ENCODE measurements at regions not wholly inside any gene's neighbourhood (a gene's known extent, or its start where the extent isn't known, plus 50 kb on each side); places are given as distances from the start of the nearest gene placed in this dataset.
"Not testable (repeated sequence)": the region's sequence is repeated elsewhere in the genome, so short reads cannot be mapped to it uniquely, and the experiment has no call there.

GRCh38 chr11:109512680-109513079, 90.7 kb downstream of the C11orf87 start:
- H3K27ac Mint-ChIP-seq, result no peak overlapping the region
- H3K9me3 Mint-ChIP-seq, result no peaks in the 10 kb centered on the region
- TF ChIP-seq CTCF (IDR thresholded peaks at IDR 0.05; ENCODE audit: unreplicated experiment), result no peak
- no peak overlapping the region for H3K4me3 Mint-ChIP-seq
- H3K36me3 Mint-ChIP-seq, result no peaks in the 10 kb centered on the region
- no peaks in the 10 kb centered on the region for H3K27me3 Mint-ChIP-seq (ENCODE audit: low read depth)
- H3K4me1 Mint-ChIP-seq, result peaks cover 15% of the 10 kb centered on the region
- DNase-seq (ENCODE audit: low spot score in 2 of 2, unreplicated experiment in 2 of 2), result no peak

DNA sequence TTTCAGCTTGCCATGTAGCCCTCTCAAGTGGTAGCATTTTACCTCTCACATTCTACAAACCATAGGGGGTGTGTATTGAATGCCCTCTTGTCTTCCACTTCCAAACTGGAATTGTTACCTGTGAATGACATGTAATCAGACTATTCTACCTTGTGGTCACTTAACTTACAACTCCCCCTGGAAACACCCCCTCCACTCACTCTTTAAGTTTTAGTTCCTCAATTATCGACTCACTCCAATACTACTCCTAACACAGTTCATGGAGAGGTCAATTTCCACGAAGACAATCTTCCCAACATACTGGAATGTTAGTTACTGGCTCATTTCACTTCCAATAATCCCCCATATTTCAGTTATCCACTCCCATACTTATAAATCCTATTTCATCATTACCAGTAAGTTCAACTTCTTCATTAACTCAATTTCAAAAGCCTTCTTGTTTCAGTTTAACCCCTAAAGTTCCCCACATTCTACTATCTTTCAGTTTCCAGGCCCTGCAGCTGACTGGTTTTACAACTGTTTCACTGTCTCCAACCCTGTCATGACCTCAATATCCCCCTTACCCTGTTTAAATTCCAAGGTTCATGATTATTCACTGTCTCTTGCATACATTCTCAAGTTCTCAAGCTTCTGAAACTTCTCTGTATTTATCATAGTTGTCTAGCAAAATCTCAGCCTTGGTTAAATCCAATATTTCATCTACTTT, 92.5 kb downstream of the C11orf87 start:
- H3K9me3 Mint-ChIP-seq, result no peaks in the 10 kb centered on the region
- TF ChIP-seq CTCF (IDR thresholded peaks at IDR 0.05; ENCODE audit: unreplicated experiment), result no peak
- H3K4me1 Mint-ChIP-seq, result peaks cover 13% of the 10 kb centered on the region
- no peak overlapping the region for H3K27ac Mint-ChIP-seq
- H3K27me3 Mint-ChIP-seq (ENCODE audit: low read depth), result no peaks in the 10 kb centered on the region
- H3K36me3 Mint-ChIP-seq, result no peaks in the 10 kb centered on the region
- no peak for DNase-seq (ENCODE audit: low spot score in 2 of 2, unreplicated experiment in 2 of 2)
- no peak overlapping the region for H3K4me3 Mint-ChIP-seq

DNA sequence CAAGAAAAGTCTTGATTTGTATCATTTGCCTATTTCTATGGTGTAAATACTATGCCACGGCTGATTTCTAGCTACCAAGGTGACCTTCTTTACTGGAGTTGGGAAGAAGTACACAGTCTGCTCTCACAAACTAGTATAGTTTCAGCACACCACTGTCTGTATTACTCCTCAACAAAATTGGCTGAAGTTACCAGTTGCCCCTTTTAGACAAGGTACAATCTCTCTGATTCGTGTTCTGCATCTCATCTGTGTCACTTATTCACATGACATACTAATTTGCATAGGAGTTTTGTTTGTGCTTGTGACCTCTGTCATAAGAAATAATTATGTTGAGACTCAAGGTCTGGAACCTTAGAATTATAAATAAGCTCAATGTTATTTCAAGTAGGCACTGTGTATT, 97.3 kb downstream of the C11orf87 start:
- no peak for TF ChIP-seq CTCF (IDR thresholded peaks at IDR 0.05; ENCODE audit: unreplicated experiment)
- H3K4me1 Mint-ChIP-seq, result peaks cover 18% of the 10 kb centered on the region
- H3K9me3 Mint-ChIP-seq, result peaks cover 9% of the 10 kb centered on the region
- H3K27me3 Mint-ChIP-seq (ENCODE audit: low read depth), result no peaks in the 10 kb centered on the region
- no peaks in the 10 kb centered on the region for H3K36me3 Mint-ChIP-seq
- H3K27ac Mint-ChIP-seq, result no peak overlapping the region
- no peak for DNase-seq (ENCODE audit: low spot score in 2 of 2, unreplicated experiment in 2 of 2)
- H3K4me3 Mint-ChIP-seq, result no peak overlapping the region

- Mint-ChIP-seq H3K4me1 (peaks cover 10% of the 10 kb centered on the region), H3K36me3 (no peaks in the 10 kb centered on the region), H3K27me3 (ENCODE audit: low read depth) (no peaks in the 10 kb centered on the region), H3K9me3 (peaks cover 9% of the 10 kb centered on the region), H3K27ac (peak overlapping the region; percentile 27), H3K4me3 (no peak overlapping the region)
- no peak for DNase-seq (ENCODE audit: low spot score in 2 of 2, unreplicated experiment in 2 of 2)
- no peak for TF ChIP-seq CTCF (IDR thresholded peaks at IDR 0.05; ENCODE audit: unreplicated experiment)
These were observed 99.6 kb downstream of the C11orf87 start for GRCh38 chr11:109521571-109522086.

DNA sequence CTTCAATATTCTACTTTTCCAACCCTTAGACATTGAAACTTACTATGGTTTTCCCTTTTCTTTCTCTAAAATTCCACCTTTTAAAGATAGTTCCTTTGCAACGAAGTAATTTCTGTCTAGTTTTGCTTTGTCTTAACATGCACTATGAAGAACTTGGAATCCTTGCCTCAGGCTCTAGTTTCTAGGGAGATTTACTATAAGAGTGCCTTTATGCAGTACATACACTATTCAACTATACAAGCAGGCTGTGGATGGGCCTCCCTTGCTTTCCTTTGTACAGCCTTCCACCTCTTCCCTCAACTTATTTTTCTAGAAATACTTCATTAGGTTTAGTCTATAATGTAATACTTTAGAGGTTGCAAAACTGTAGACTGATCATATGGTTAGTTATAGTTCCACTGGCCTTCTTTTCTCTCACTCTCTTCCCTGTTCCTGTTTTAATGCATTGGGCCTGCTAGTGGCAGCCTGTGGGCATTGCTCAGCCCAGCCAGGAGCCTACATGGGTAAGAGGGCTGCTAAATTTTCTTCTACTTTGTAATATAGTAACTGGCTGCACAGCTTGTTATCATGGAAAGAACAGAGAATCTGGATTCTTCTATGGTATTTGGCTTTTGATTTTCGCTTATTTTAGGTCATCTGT, 100.2 kb downstream of the C11orf87 start:
- no peak for DNase-seq (ENCODE audit: low spot score in 2 of 2, unreplicated experiment in 2 of 2)
- H3K9me3 Mint-ChIP-seq, result peaks cover 9% of the 10 kb centered on the region
- H3K4me1 Mint-ChIP-seq, result peaks cover 13% of the 10 kb centered on the region
- H3K27ac Mint-ChIP-seq, result peak overlapping the region; percentile 73
- no peaks in the 10 kb centered on the region for H3K27me3 Mint-ChIP-seq (ENCODE audit: low read depth)
- H3K4me3 Mint-ChIP-seq, result no peak overlapping the region
- TF ChIP-seq CTCF (IDR thresholded peaks at IDR 0.05; ENCODE audit: unreplicated experiment), result no peak
- no peaks in the 10 kb centered on the region for H3K36me3 Mint-ChIP-seq

GRCh38 chr11:109525636-109526035, 103.6 kb downstream of the C11orf87 start:
- not testable (repeated sequence) for H3K27ac Mint-ChIP-seq; H3K4me3 Mint-ChIP-seq; H3K27me3 Mint-ChIP-seq (ENCODE audit: low read depth); DNase-seq (ENCODE audit: low spot score in 2 of 2, unreplicated experiment in 2 of 2); H3K9me3 Mint-ChIP-seq; H3K36me3 Mint-ChIP-seq
- H3K4me1 Mint-ChIP-seq, result peaks cover 17% of the 10 kb centered on the region
